Liver (tissue), 8 donors: ENCODE measurements at regions not wholly inside any gene's neighbourhood (a gene's known extent, or its start where the extent isn't known, plus 50 kb on each side); places are given as distances from the start of the nearest gene placed in this dataset.

Experiments used
- DNase-seq: peaks from one replicate; pipeline ENCODE4 v3.0.0-alpha.2; 2017; ENCODE audit warnings: low spot score
- H3K27ac ChIP-seq, 2 donors: one replicate each; pipeline ENCODE4 v1.7.0; 2013; ENCODE audit warnings: inconsistent platforms in 2 of 2, low read length in 2 of 2, control low read depth in 1 of 2, low read depth in 1 of 2, mild to moderate bottlenecking in 1 of 2
- H3K27me3 ChIP-seq, 4 donors: one replicate each; pipeline versions ENCODE4 v1.6.1 to v1.7.0; 2013; ENCODE audit warnings: low read length in 3 of 4, inconsistent platforms in 1 of 4, mild to moderate bottlenecking in 1 of 4, moderate library complexity in 1 of 4; ENCODE audit not compliant: control insufficient read depth in 4 of 4, insufficient read depth in 4 of 4
- H3K36me3 ChIP-seq, 4 donors: one replicate each; pipeline versions ENCODE4 v1.6.1 to v1.7.0; 2013; ENCODE audit warnings: low read length in 3 of 4, mild to moderate bottlenecking in 3 of 4, low read depth in 1 of 4, moderate library complexity in 1 of 4; ENCODE audit not compliant: control insufficient read depth in 4 of 4, insufficient read depth in 3 of 4
- H3K4me1 ChIP-seq, 4 donors: one replicate each; pipeline versions ENCODE4 v1.6.1 to v1.7.0; 2013; ENCODE audit warnings: low read length in 3 of 4, mild to moderate bottlenecking in 3 of 4, moderate library complexity in 1 of 4; ENCODE audit not compliant: control insufficient read depth in 4 of 4, insufficient read depth in 4 of 4
- H3K4me3 ChIP-seq, 3 donors: one replicate each; pipeline versions ENCODE4 v1.6.1 to v1.7.0; 2013; ENCODE audit warnings: low read length in 3 of 3, control low read depth in 1 of 3, low read depth in 1 of 3, mild to moderate bottlenecking in 1 of 3
- H3K9ac ChIP-seq, 2 donors: one replicate each; pipeline ENCODE4 v1.7.0; 2013; ENCODE audit warnings: low read length in 2 of 2, mild to moderate bottlenecking in 2 of 2, moderate library complexity in 2 of 2, control low read depth in 1 of 2, low read depth in 1 of 2
- H3K9me3 ChIP-seq, 4 donors: one replicate each; pipeline versions ENCODE4 v1.6.1 to v1.7.0; 2013; ENCODE audit warnings: low read length in 3 of 4; ENCODE audit not compliant: control insufficient read depth in 4 of 4
- FOXA1 ChIP-seq: IDR thresholded peaks from 2 replicates; pipeline ENCODE4 v1.6.1; 2016; ENCODE audit warnings: antibody characterized with exemption
- FOXA2 ChIP-seq: IDR thresholded peaks from 2 replicates; pipeline ENCODE4 v1.6.1; 2016; ENCODE audit warnings: antibody characterized with exemption
- GABPA ChIP-seq, 2 donors: IDR thresholded peaks in 1 of 2; conservative IDR thresholded peaks in 1 of 2; 2 replicates each; pipeline ENCODE4 v1.6.1; 2016; ENCODE audit warnings: antibody characterized with exemption in 2 of 2, mild to moderate bottlenecking in 1 of 2, moderate library complexity in 1 of 2
- HNF4A ChIP-seq, 2 donors: conservative IDR thresholded peaks; 2 replicates each; pipeline ENCODE4 v1.6.1; 2016; ENCODE audit warnings: antibody characterized with exemption in 2 of 2, mild to moderate bottlenecking in 2 of 2
- HNF4G ChIP-seq: IDR thresholded peaks from 2 replicates; pipeline ENCODE4 v1.6.1; 2016; ENCODE audit warnings: antibody characterized with exemption
- JUND ChIP-seq, 2 donors: IDR thresholded peaks; 2 replicates each; pipeline ENCODE4 v1.6.1; 2016; ENCODE audit warnings: antibody characterized with exemption in 2 of 2
- NR2F2 ChIP-seq: IDR thresholded peaks from 2 replicates; pipeline ENCODE4 v1.6.1; 2016; ENCODE audit warnings: antibody characterized with exemption
- RXRA ChIP-seq, 2 donors: IDR thresholded peaks; 2 replicates each; pipeline ENCODE4 v1.6.1; 2017 to 2018; ENCODE audit warnings: antibody characterized with exemption in 2 of 2, mild to moderate bottlenecking in 1 of 2
- SP1 ChIP-seq: IDR thresholded peaks from 2 replicates; pipeline ENCODE4 v1.6.1; 2018; ENCODE audit warnings: antibody characterized with exemption, mild to moderate bottlenecking
- TAF1 ChIP-seq: conservative IDR thresholded peaks from 2 replicates; pipeline ENCODE4 v1.6.1; 2016; ENCODE audit warnings: antibody characterized with exemption, mild to moderate bottlenecking
- YY1 ChIP-seq: IDR thresholded peaks from 2 replicates; pipeline ENCODE4 v1.6.1; 2016; ENCODE audit warnings: antibody characterized with exemption, mild to moderate bottlenecking
- WGBS: extraction: QIAGEN DNeasy Blood & Tissue Kit; methylation state at CpG from one replicate; pipeline ENCODE4 v1.1.7; 2013; 5-methylcytosine and 5-hydroxymethylcytosine counted together
- TF ChIP-seq, protein P1 (sequence below): fragments of 150-350 bp; IDR thresholded peaks from 2 replicates; pipeline ENCODE4 v1.5.1; 2017; ENCODE audit warnings: improper control_type of control experiment, low read depth, low read length; ENCODE audit not compliant: missing input control
- TF ChIP-seq, protein P2 (sequence below): IDR thresholded peaks from 2 replicates; pipeline ENCODE4 v1.6.1; 2016; ENCODE audit warnings: antibody characterized with exemption
- TF ChIP-seq, protein P3 (sequence below): IDR thresholded peaks from 2 replicates; pipeline ENCODE4 v1.6.1; 2016; ENCODE audit warnings: antibody characterized with exemption, mild to moderate bottlenecking
- donor health status: healthy.
- donor health status: healthy.
- donor health status: healthy.
- donor health status: healthy.
- donor health status: healthy.

DNA sequence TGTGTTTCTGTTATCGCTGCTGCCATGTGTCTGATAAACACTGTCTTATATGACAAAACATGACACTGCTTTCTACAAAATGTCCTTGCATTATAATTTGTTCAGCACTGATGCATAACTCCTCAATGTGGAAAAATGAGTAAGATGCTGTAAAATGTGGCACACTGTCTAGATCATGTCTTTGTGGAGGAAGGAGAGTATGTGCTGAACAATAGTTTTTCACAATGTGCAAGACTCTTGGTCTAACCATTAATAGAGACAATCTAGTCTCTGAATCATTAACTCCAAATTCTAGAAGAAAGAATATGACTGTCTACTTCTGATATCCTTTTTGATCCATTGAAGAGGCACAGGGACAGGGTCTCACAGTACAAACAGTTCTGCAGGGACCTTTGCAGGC is 127.9 kb upstream of the RARB start:
- no peak overlapping the region for H3K4me3 ChIP-seq
- no peak overlapping the region for H3K9ac ChIP-seq
- H3K36me3 ChIP-seq, result no peaks in the 10 kb centered on the region
- no peak overlapping the region for H3K27ac ChIP-seq
- no peaks in the 10 kb centered on the region for H3K27me3 ChIP-seq
- H3K9me3 ChIP-seq, result no peaks in the 10 kb centered on the region
- no peak for TF ChIP-seq YY1
- TF ChIP-seq SP1, result no peak
- TF ChIP-seq TAF1, result no peak
- no peak for TF ChIP-seq HNF4G
- no peak for TF ChIP-seq FOXA2
- no peak for TF ChIP-seq GABPA (IDR thresholded peaks at IDR 0.05 in 1 of 2, conservative IDR thresholded peaks at IDR 0.05 in 1 of 2)
- no peak for TF ChIP-seq JUND (IDR thresholded peaks at IDR 0.05)
- TF ChIP-seq NR2F2, result no peak
- TF ChIP-seq, protein P1, sequence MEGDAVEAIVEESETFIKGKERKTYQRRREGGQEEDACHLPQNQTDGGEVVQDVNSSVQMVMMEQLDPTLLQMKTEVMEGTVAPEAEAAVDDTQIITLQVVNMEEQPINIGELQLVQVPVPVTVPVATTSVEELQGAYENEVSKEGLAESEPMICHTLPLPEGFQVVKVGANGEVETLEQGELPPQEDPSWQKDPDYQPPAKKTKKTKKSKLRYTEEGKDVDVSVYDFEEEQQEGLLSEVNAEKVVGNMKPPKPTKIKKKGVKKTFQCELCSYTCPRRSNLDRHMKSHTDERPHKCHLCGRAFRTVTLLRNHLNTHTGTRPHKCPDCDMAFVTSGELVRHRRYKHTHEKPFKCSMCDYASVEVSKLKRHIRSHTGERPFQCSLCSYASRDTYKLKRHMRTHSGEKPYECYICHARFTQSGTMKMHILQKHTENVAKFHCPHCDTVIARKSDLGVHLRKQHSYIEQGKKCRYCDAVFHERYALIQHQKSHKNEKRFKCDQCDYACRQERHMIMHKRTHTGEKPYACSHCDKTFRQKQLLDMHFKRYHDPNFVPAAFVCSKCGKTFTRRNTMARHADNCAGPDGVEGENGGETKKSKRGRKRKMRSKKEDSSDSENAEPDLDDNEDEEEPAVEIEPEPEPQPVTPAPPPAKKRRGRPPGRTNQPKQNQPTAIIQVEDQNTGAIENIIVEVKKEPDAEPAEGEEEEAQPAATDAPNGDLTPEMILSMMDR, result no peak
- H3K4me1 ChIP-seq, result no peaks in the 10 kb centered on the region
- WGBS, result 94% methylated on average over 1 of the region's 1 CpG
- DNase-seq, result no peak

DNA sequence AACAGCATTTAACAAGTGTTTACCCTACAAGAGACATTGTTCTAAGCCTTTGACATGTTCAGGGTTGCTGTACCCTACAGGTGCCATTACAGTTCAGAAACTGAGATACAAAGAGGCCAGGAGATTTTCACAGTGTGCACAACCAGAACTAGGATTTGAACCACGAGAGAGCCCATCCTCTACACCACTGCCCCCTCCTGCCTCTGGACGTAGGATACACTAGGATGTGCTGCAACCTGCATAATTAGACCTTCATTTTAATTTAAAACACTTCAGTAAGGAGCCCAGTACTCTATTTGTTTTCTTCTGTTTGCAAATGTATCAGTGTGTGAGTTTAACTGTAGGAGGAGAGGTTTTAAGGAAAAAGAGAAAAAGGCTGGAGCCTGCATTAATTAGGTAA is 123.1 kb upstream of the RARB start:
- TF ChIP-seq FOXA1 (no peak), RXRA (IDR thresholded peaks at IDR 0.05) (no peak), HNF4G (no peak), JUND (IDR thresholded peaks at IDR 0.05) (no peak), NR2F2 (no peak), HNF4A (conservative IDR thresholded peaks at IDR 0.05) (no peak), FOXA2 (no peak), SP1 (no peak)
- TF ChIP-seq, protein P2, sequence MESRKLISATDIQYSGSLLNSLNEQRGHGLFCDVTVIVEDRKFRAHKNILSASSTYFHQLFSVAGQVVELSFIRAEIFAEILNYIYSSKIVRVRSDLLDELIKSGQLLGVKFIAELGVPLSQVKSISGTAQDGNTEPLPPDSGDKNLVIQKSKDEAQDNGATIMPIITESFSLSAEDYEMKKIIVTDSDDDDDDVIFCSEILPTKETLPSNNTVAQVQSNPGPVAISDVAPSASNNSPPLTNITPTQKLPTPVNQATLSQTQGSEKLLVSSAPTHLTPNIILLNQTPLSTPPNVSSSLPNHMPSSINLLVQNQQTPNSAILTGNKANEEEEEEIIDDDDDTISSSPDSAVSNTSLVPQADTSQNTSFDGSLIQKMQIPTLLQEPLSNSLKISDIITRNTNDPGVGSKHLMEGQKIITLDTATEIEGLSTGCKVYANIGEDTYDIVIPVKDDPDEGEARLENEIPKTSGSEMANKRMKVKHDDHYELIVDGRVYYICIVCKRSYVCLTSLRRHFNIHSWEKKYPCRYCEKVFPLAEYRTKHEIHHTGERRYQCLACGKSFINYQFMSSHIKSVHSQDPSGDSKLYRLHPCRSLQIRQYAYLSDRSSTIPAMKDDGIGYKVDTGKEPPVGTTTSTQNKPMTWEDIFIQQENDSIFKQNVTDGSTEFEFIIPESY, result no peak
- TF ChIP-seq, protein P3, sequence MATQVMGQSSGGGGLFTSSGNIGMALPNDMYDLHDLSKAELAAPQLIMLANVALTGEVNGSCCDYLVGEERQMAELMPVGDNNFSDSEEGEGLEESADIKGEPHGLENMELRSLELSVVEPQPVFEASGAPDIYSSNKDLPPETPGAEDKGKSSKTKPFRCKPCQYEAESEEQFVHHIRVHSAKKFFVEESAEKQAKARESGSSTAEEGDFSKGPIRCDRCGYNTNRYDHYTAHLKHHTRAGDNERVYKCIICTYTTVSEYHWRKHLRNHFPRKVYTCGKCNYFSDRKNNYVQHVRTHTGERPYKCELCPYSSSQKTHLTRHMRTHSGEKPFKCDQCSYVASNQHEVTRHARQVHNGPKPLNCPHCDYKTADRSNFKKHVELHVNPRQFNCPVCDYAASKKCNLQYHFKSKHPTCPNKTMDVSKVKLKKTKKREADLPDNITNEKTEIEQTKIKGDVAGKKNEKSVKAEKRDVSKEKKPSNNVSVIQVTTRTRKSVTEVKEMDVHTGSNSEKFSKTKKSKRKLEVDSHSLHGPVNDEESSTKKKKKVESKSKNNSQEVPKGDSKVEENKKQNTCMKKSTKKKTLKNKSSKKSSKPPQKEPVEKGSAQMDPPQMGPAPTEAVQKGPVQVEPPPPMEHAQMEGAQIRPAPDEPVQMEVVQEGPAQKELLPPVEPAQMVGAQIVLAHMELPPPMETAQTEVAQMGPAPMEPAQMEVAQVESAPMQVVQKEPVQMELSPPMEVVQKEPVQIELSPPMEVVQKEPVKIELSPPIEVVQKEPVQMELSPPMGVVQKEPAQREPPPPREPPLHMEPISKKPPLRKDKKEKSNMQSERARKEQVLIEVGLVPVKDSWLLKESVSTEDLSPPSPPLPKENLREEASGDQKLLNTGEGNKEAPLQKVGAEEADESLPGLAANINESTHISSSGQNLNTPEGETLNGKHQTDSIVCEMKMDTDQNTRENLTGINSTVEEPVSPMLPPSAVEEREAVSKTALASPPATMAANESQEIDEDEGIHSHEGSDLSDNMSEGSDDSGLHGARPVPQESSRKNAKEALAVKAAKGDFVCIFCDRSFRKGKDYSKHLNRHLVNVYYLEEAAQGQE, result no peak
- TF ChIP-seq, protein P1, result no peak
- Histone ChIP-seq H3K9me3 (no peaks in the 10 kb centered on the region), H3K36me3 (no peaks in the 10 kb centered on the region), H3K9ac (no peak overlapping the region), H3K4me1 (no peaks in the 10 kb centered on the region), H3K27me3 (no peaks in the 10 kb centered on the region), H3K27ac (no peak overlapping the region), H3K4me3 (no peak overlapping the region)
- 67% methylated on average over 2 of the region's 2 CpGs for WGBS
- no peak for DNase-seq
